ENCODE measurements at regions not wholly inside any gene's neighbourhood (a gene's known extent, or its start where the extent isn't known, plus 50 kb on each side); places are given as distances from the start of the nearest gene placed in this dataset.

- Histone ChIP-seq H3K9ac (replicated peaks in 1 of 4; ENCODE audit: extremely low read depth in 1 of 4, low read depth in 3 of 4, low read length in 3 of 4) (no peak overlapping the region), H3K23me2 (ENCODE audit: low read depth, low read length) (no peaks in the 10 kb centered on the region), H3K14ac (ENCODE audit: insufficient read length) (no peak overlapping the region), H2BK120ac (replicated peaks; ENCODE audit: low read depth, low read length) (no peak overlapping the region), H3K4ac (replicated peaks; ENCODE audit: insufficient read length, low read depth, low read length) (no peak overlapping the region), H2AFZ (ENCODE audit: low read length) (peak overlapping the region; percentile 6; the same call in 1 of the 2 replicates), H3K4me1 (replicated peaks in 1 of 4; ENCODE audit: control insufficient read depth in 3 of 4, insufficient read depth in 4 of 4, low read length in 3 of 4) (no peaks in the 10 kb centered on the region), H3K36me3 (ENCODE audit: control insufficient read depth in 2 of 4, insufficient read depth in 4 of 4, low read length in 3 of 4) (no peaks in the 10 kb centered on the region), H2BK20ac (ENCODE audit: low read length) (no peak overlapping the region), H2BK15ac (ENCODE audit: low read length) (no peak overlapping the region), H4K8ac (ENCODE audit: extremely low read depth, insufficient read depth, low read length) (no peak overlapping the region), H3K4me3 (ENCODE audit: extremely low read depth in 1 of 4, insufficient read depth in 2 of 4, low read depth in 3 of 4, low read length in 4 of 4) (no peak overlapping the region), H3K18ac (ENCODE audit: extremely low read depth, low read length) (no peak overlapping the region), H3K23ac (ENCODE audit: insufficient read length) (no peak overlapping the region), H3K79me1 (ENCODE audit: low read depth, low read length) (no peaks in the 10 kb centered on the region), H4K5ac (ENCODE audit: insufficient read length, low read depth, low read length) (no peak overlapping the region), H3K56ac (replicated peaks; ENCODE audit: insufficient read length, low read depth, low read length) (no peak overlapping the region), H2BK12ac (ENCODE audit: low read depth, low read length) (no peak overlapping the region), H4K20me1 (replicated peaks in 1 of 2; ENCODE audit: control insufficient read depth in 1 of 2, insufficient read depth in 2 of 2, low read length in 2 of 2) (no peaks in the 10 kb centered on the region), H2AK5ac (ENCODE audit: low read depth, low read length) (no peak overlapping the region), H2BK5ac (ENCODE audit: low read depth, low read length) (no peak overlapping the region), H3K27me3 (replicated peaks in 1 of 4; ENCODE audit: control insufficient read depth in 3 of 4, extremely low read depth in 1 of 4, insufficient read depth in 3 of 4, low read length in 3 of 4) (no peaks in the 10 kb centered on the region), H3K9me3 (ENCODE audit: insufficient read depth in 2 of 2, low read depth in 1 of 2, low read length in 1 of 2) (no peaks in the 10 kb centered on the region), H3K79me2 (ENCODE audit: control insufficient read depth in 1 of 2, insufficient read depth in 2 of 2, low read length in 2 of 2) (no peaks in the 10 kb centered on the region), H4K91ac (replicated peaks; ENCODE audit: insufficient read length, low read length) (no peak overlapping the region), H3K27ac (ENCODE audit: low read depth, low read length) (no peak overlapping the region), H3K4me2 (ENCODE audit: insufficient read depth in 1 of 2, low read depth in 2 of 2, low read length in 2 of 2) (no peak overlapping the region)
- ChIA-PET POLR2A (ENCODE audit: partially characterized antibody) (no interaction called here), CTCF (ENCODE audit: partially characterized antibody) (interaction anchor here (0.6 to 6.2 kb wide), 16 partner anchors 8 to 555 kb away, joined by 3 to 26 read pairs (median 4); no protein-coding TSS in a partner anchor)
- 68% methylated on average over 4 of the region's 4 CpGs; no CpG with 5 or more reads in 1 of the 2 experiments for WGBS, 2 experiments (ENCODE audit: extremely low coverage in 1 of 2, insufficient coverage in 1 of 2, insufficient read length in 1 of 2, insufficient replicate concordance in 2 of 2, low coverage in 1 of 2, low lambda C conversion rate in 2 of 2, missing lambda C conversion rate in 1 of 2)
- TF ChIP-seq SIX5 (IDR thresholded peaks at IDR 0.05; ENCODE audit: low read depth, low read length), result no peak
- TF ChIP-seq RAD21 (IDR thresholded peaks at IDR 0.05 in 1 of 2, conservative IDR thresholded peaks at IDR 0.05 in 1 of 2; ENCODE audit: low read depth in 2 of 2, low read length in 2 of 2), result peak; percentile 88 to 90
- peak in 2 of 3 experiments; percentile 48 to 55; a peak in 3 of 4 replicates for TF ChIP-seq CTCF (IDR thresholded peaks at IDR 0.05; ENCODE audit: control extremely low read depth in 1 of 3, insufficient read depth in 1 of 3, low read depth in 1 of 3, low read length in 3 of 3)
- peak; percentile 66 for FAIRE-seq
- DNase-seq (ENCODE audit: low read depth in 1 of 2, low spot score in 2 of 2), result no peak
These were observed 88.5 kb downstream of the DYNAP start for GRCh38 chr18:54679318-54680149.

All from H1 (cell line).